HepG2 (cell line): ENCODE measurements at regions not wholly inside any gene's neighbourhood (a gene's known extent, or its start where the extent isn't known, plus 50 kb on each side); places are given as distances from the start of the nearest gene placed in this dataset.
"Not testable (repeated sequence)": the region's sequence is repeated elsewhere in the genome, so short reads cannot be mapped to it uniquely, and the experiment has no call there.

Experiments used
- ATAC-seq: fragments of 200-7000 bp; cut with Tn5 transposase; 3 replicates; pipeline ENCODE4 v1.9.1; 2020; ENCODE audit warnings: mild to moderate bottlenecking, moderate library complexity
- BruUV-seq: library from RNA; stranded (reverse); fragments of 400-500 nt; replicated peaks from 2 replicates; lab custom pipeline; 2021; lab: Mats Ljungman, UMichigan
- CTCF ChIA-PET: fragments of 300-600 bp; formaldehyde crosslinking; extraction: SDS; loops from one replicate; lab custom pipeline; 2021; ENCODE audit warnings: low total read pairs, inconsistent platforms, low intra/inter-chr PET ratio; lab: Yijun Ruan, JAX
- POLR2A ChIA-PET: fragments of 350-600 bp; sonication (Branson Sonifier 250); formaldehyde crosslinking; loops from one replicate; lab custom pipeline; 2020; ENCODE audit warnings: antibody characterized with exemption, inconsistent platforms; lab: Yijun Ruan, JAX
- DNase-seq: peaks from one replicate; pipeline ENCODE4 v3.0.0-alpha.2; 2015; ENCODE audit warnings: low spot score
- FAIRE-seq: peaks from 3 replicates; lab custom pipeline; 2011; peaks lifted over from hg19 to GRCh38; lab: Jason Lieb, UNC
- H2AFZ ChIP-seq: one replicate; pipeline ENCODE4 v1.6.1; 2011; ENCODE audit warnings: low read length, inconsistent platforms
- H3K27ac ChIP-seq: fragments of 300-600 bp; 3 replicates; pipeline ENCODE4 v1.8.0; 2011; ENCODE audit warnings: mixed run types, mild to moderate bottlenecking, mixed read lengths, low read length, inconsistent platforms; ENCODE audit not compliant: insufficient read depth; ENCODE audit errors: extremely low read length
- H3K27me3 ChIP-seq, 2 experiments: fragments of 200-600 bp in 1 of 2; 2 replicates in 1 of 2; 3 replicates in 1 of 2; pipeline versions ENCODE4 v1.6.0 to v1.8.0; 2011; ENCODE audit warnings: low read length in 2 of 2, mild to moderate bottlenecking in 2 of 2, moderate library complexity in 2 of 2, inconsistent platforms in 1 of 2; ENCODE audit not compliant: insufficient read depth in 2 of 2, control insufficient read depth in 1 of 2
- H3K36me3 ChIP-seq, 2 experiments: fragments of 200-600 bp in 1 of 2; replicated peaks in 1 of 2; 2 replicates in 1 of 2; 3 replicates in 1 of 2; pipeline versions ENCODE4 v1.5.1 to v1.8.0; 2011; ENCODE audit warnings: low read length in 2 of 2, inconsistent platforms in 1 of 2; ENCODE audit not compliant: insufficient read depth in 2 of 2, control insufficient read depth in 1 of 2
- H3K4me1 ChIP-seq: 2 replicates; pipeline ENCODE4 v1.5.1; 2012; ENCODE audit warnings: low read length, inconsistent platforms; ENCODE audit not compliant: insufficient read depth
- H3K4me2 ChIP-seq: 2 replicates; pipeline ENCODE4 v1.6.0; 2011; ENCODE audit warnings: low read depth, low read length, inconsistent platforms
- H3K4me3 ChIP-seq, 3 experiments: fragments of 200-600 bp in 1 of 3; sonication (generic), shearing (Covaris generic) in 1 of 3; replicated peaks in 1 of 3; 2 replicates each; pipeline ENCODE4 v1.5.1; 2011 to 2016; ENCODE audit warnings: low read length in 3 of 3, inconsistent platforms in 2 of 3, low read depth in 2 of 3, mild to moderate bottlenecking in 2 of 3, control low read depth in 1 of 3, mixed read lengths in 1 of 3; ENCODE audit not compliant: insufficient read depth in 1 of 3
- H3K79me2 ChIP-seq: one replicate; pipeline ENCODE4 v1.6.1; 2011; ENCODE audit warnings: low read length, inconsistent platforms; ENCODE audit not compliant: insufficient read depth
- H3K9ac ChIP-seq: 2 replicates; pipeline ENCODE4 v1.6.0; 2011; ENCODE audit warnings: mild to moderate bottlenecking, low read depth, low read length, inconsistent platforms; ENCODE audit not compliant: insufficient read depth
- H3K9me3 ChIP-seq: 2 replicates; pipeline ENCODE4 v1.5.1; 2012; ENCODE audit warnings: mild to moderate bottlenecking, low read length
- H4K20me1 ChIP-seq: 2 replicates; pipeline ENCODE4 v1.6.0; 2011; ENCODE audit warnings: inconsistent platforms, mild to moderate bottlenecking, low read length, moderate library complexity; ENCODE audit not compliant: insufficient read depth
- CEBPB ChIP-seq: IDR thresholded peaks from 2 replicates; pipeline ENCODE4 v1.6.1; 2011; ENCODE audit warnings: low read depth, low read length, improper control_type of control experiment, borderline replicate concordance
- CENPT ChIP-seq: sonication (generic); formaldehyde crosslinking; IDR thresholded peaks from 2 replicates; pipeline ENCODE4 v1.8.0; 2022; ENCODE audit warnings: low read depth, mild to moderate bottlenecking, moderate library complexity, missing genetic modification reagents
- JUN ChIP-seq: sonication (generic); formaldehyde crosslinking; IDR thresholded peaks from 2 replicates; pipeline ENCODE4 v1.4.0; 2020; ENCODE audit warnings: mild to moderate bottlenecking, missing genetic modification reagents
- WGBS: methylation state at CpG from one replicate; pipeline ENCODE4 v1.1.6; 2017; ENCODE audit warnings: low lambda C conversion rate; 5-methylcytosine and 5-hydroxymethylcytosine counted together
- in situ Hi-C: cut with HindIII; loops from 2 replicates; pipeline ENCODE4 v1.10.0; 2017; ENCODE audit warnings: low pct_unique_long_range_greater_than_20kb; ENCODE audit not compliant: extremely low pct_ligation_motif_present
- intact Hi-C: fragments of 100-400 bp; cut with micrococcal nuclease; formaldehyde crosslinking; loops from one replicate; pipeline ENCODE4 v1.10.0; 2022; ENCODE audit not compliant: unreplicated experiment

DNA sequence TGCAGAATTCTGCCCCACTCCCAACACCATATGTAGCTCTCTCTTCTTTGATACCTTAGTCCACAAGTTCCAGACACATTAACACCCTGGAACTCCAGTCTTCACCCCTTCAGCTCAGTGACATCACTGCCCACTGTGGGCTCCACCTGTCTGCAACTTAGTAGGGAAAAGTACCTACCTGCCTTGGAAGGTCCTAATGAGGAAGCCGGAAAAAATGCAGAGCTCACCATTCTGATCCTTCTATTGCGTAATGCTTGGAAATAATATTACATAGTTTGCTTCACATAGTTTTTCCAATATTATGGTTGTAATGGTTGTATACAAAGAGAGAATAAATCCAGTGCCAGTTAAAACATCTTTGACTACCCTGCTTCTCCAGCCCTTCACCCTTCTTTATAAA lies 738.4 kb downstream of the RNF144A start:
- H3K9me3 ChIP-seq = peaks cover 7% of the 10 kb centered on the region; the same call in 1 of the 2 replicates
- H3K27ac ChIP-seq = no peak overlapping the region
- ChIA-PET POLR2A (no interaction called here), CTCF (no interaction called here)
- ATAC-seq (no peak), FAIRE-seq (no peak), DNase-seq (no peak)
- no peaks in the 10 kb centered on the region for H3K4me1 ChIP-seq
- intact Hi-C loops = no loop called here
- H3K9ac ChIP-seq = no peak overlapping the region
- BruUV-seq = no TSS peak
- in situ Hi-C loops = loop anchor here (25.0 kb wide), 1 partner anchor 543 kb away; no protein-coding TSS in a partner anchor
- no peaks in the 10 kb centered on the region for H4K20me1 ChIP-seq
- 64% methylated on average over 2 of the region's 2 CpGs for WGBS
- no peak overlapping the region for H3K4me3 ChIP-seq
- no peaks in the 10 kb centered on the region for H3K36me3 ChIP-seq
- no peak overlapping the region for H2AFZ ChIP-seq
- no peaks in the 10 kb centered on the region for H3K79me2 ChIP-seq
- H3K27me3 ChIP-seq = no peaks in the 10 kb centered on the region
- TF ChIP-seq CEBPB (peak; percentile 91), JUN (CRISPR knock-in tag) (no peak), CENPT (CRISPR knock-in tag) (no peak)
- no peak overlapping the region for H3K4me2 ChIP-seq

DNA sequence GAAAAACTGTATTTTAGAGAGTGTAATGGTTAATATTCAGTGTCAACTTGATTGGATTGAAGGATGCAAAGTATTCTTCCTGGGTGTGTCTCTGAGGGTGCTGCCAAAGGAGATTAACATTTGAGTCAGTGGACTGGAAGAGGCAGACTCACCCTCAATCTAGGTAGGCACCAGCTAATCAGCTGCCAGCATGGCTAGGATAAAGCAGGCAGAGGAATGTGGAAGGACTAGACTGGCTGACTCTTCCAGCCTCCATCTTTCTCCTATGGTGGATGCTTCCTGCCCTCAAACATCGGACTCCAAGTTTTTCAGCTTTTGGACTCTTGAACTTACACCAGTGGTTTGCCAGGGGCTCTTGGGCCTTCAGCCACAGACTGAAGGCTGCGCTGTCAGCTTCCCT lies 740.3 kb downstream of the RNF144A start:
- H2AFZ ChIP-seq, H3K9me3 ChIP-seq, FAIRE-seq, H3K4me2 ChIP-seq, intact Hi-C loops, H3K4me3 ChIP-seq, H4K20me1 ChIP-seq, H3K36me3 ChIP-seq, H3K27me3 ChIP-seq, POLR2A ChIA-PET, ATAC-seq, CTCF ChIA-PET, H3K4me1 ChIP-seq, BruUV-seq, H3K79me2 ChIP-seq, H3K27ac ChIP-seq, H3K9ac ChIP-seq, DNase-seq: not testable (repeated sequence)
- in situ Hi-C loops = loop anchor here (25.0 kb wide), 1 partner anchor 545 kb away; no protein-coding TSS in a partner anchor
- WGBS = 31% methylated on average over 2 of the region's 2 CpGs
